ENCODE measurements at regions not wholly inside any gene's neighbourhood (a gene's known extent, or its start where the extent isn't known, plus 50 kb on each side); places are given as distances from the start of the nearest gene placed in this dataset.

GRCh38 chr16:6846452-6846851, 486.2 kb upstream of the RBFOX1 start:
- Histone ChIP-seq H2AFZ (ENCODE audit: low read length) (no peak overlapping the region), H3K4me3 (replicated peaks in 1 of 3; ENCODE audit: insufficient read depth in 1 of 3, low read depth in 2 of 3, low read length in 3 of 3) (no peak overlapping the region), H3K9me3 (ENCODE audit: low read length) (peaks cover 10% of the 10 kb centered on the region), H3K9ac (ENCODE audit: insufficient read depth, low read depth, low read length) (no peak overlapping the region), H3K4me2 (ENCODE audit: low read depth, low read length) (no peak overlapping the region), H3K79me2 (ENCODE audit: insufficient read depth, low read length) (no peaks in the 10 kb centered on the region), H3K27me3 (ENCODE audit: control insufficient read depth in 1 of 2, insufficient read depth in 2 of 2, low read length in 2 of 2) (no peaks in the 10 kb centered on the region), H3K36me3 (replicated peaks in 1 of 2; ENCODE audit: control insufficient read depth in 1 of 2, insufficient read depth in 2 of 2, low read length in 2 of 2) (no peaks in the 10 kb centered on the region), H3K27ac (ENCODE audit: extremely low read length, insufficient read depth, low read length) (no peak overlapping the region), H4K20me1 (ENCODE audit: insufficient read depth, low read length) (no peaks in the 10 kb centered on the region), H3K4me1 (ENCODE audit: insufficient read depth, low read length) (no peaks in the 10 kb centered on the region)
- DNase-seq (ENCODE audit: low spot score) (no peak), FAIRE-seq (no peak), ATAC-seq (no peak)
- no TSS peak for BruUV-seq (replicated peaks)
- ChIA-PET CTCF (ENCODE audit: low intra/inter-chr PET ratio, low total read pairs) (no interaction called here), POLR2A (no interaction called here)
- TF ChIP-seq WIZ (CRISPR knock-in tag; IDR thresholded peaks at IDR 0.05), result no peak
- peak; percentile 62; the same call in 1 of the 2 replicates for TF ChIP-seq RFX5 (IDR thresholded peaks at IDR 0.05; ENCODE audit: low read depth, low read length)
- 0% methylated on average over 8 of the region's 8 CpGs for WGBS (ENCODE audit: low lambda C conversion rate)
- in situ Hi-C loops (cut with HindIII; ENCODE audit: extremely low pct_ligation_motif_present, low pct_unique_long_range_greater_than_20kb), result no loop called here
- intact Hi-C loops (cut with micrococcal nuclease; ENCODE audit: unreplicated experiment), result no loop called here

- Histone ChIP-seq H4K20me1 (ENCODE audit: insufficient read depth, low read length) (no peaks in the 10 kb centered on the region), H3K27ac (ENCODE audit: extremely low read length, insufficient read depth, low read length) (no peak overlapping the region), H3K9me3 (ENCODE audit: low read length) (peaks cover 10% of the 10 kb centered on the region), H3K4me3 (replicated peaks in 1 of 3; ENCODE audit: insufficient read depth in 1 of 3, low read depth in 2 of 3, low read length in 3 of 3) (no peak overlapping the region), H3K9ac (ENCODE audit: insufficient read depth, low read depth, low read length) (no peak overlapping the region), H3K79me2 (ENCODE audit: insufficient read depth, low read length) (no peaks in the 10 kb centered on the region), H3K4me2 (ENCODE audit: low read depth, low read length) (no peak overlapping the region), H3K4me1 (ENCODE audit: insufficient read depth, low read length) (no peaks in the 10 kb centered on the region), H3K27me3 (ENCODE audit: control insufficient read depth in 1 of 2, insufficient read depth in 2 of 2, low read length in 2 of 2) (no peaks in the 10 kb centered on the region), H2AFZ (ENCODE audit: low read length) (no peak overlapping the region), H3K36me3 (replicated peaks in 1 of 2; ENCODE audit: control insufficient read depth in 1 of 2, insufficient read depth in 2 of 2, low read length in 2 of 2) (no peaks in the 10 kb centered on the region)
- BruUV-seq (replicated peaks), result no TSS peak
- ChIA-PET POLR2A (no interaction called here), CTCF (ENCODE audit: low intra/inter-chr PET ratio, low total read pairs) (no interaction called here)
- 29% methylated on average over 6 of the region's 6 CpGs for WGBS (ENCODE audit: low lambda C conversion rate)
- no peak for ATAC-seq
- TF ChIP-seq ATF7 (IDR thresholded peaks at IDR 0.05) (no peak), ATF7 (CRISPR knock-in tag; IDR thresholded peaks at IDR 0.05) (no peak), SPEN (CRISPR knock-in tag; IDR thresholded peaks at IDR 0.05; ENCODE audit: low read depth) (no peak), ZNF33A (CRISPR knock-in tag; IDR thresholded peaks at IDR 0.05; ENCODE audit: borderline replicate concordance) (no peak), SCMH1 (CRISPR knock-in tag; IDR thresholded peaks at IDR 0.05; ENCODE audit: borderline replicate concordance) (no peak), IKZF5 (CRISPR knock-in tag; IDR thresholded peaks at IDR 0.05) (no peak), ZNF512 (CRISPR knock-in tag; IDR thresholded peaks at IDR 0.05) (no peak), JDP2 (CRISPR knock-in tag; IDR thresholded peaks at IDR 0.05; ENCODE audit: borderline replicate concordance) (no peak), ZNF207 (IDR thresholded peaks at IDR 0.05; ENCODE audit: borderline replicate concordance) (no peak)
- in situ Hi-C loops (cut with HindIII; ENCODE audit: extremely low pct_ligation_motif_present, low pct_unique_long_range_greater_than_20kb), result no loop called here
- intact Hi-C loops (cut with micrococcal nuclease; ENCODE audit: unreplicated experiment), result no loop called here
- no peak for FAIRE-seq
- no peak for DNase-seq (ENCODE audit: low spot score)
These were observed 491.3 kb upstream of the RBFOX1 start for GRCh38 chr16:6841392-6841791.

All from HepG2 (cell line).